GM10266 (cell line): ENCODE measurements at regions not wholly inside any gene's neighbourhood (a gene's known extent, or its start where the extent isn't known, plus 50 kb on each side); places are given as distances from the start of the nearest gene placed in this dataset.

Source experiments
- DNase-seq: peaks from one replicate; pipeline ENCODE4 v3.0.0; 2012; ENCODE audit errors: extremely low spot score
- CTCF ChIP-seq: IDR thresholded peaks from 2 replicates; pipeline ENCODE4 v1.5.1; 2012; ENCODE audit warnings: mild to moderate bottlenecking, low read depth; ENCODE audit not compliant: control insufficient read depth, insufficient read depth; ENCODE audit errors: missing control alignments

DNA sequence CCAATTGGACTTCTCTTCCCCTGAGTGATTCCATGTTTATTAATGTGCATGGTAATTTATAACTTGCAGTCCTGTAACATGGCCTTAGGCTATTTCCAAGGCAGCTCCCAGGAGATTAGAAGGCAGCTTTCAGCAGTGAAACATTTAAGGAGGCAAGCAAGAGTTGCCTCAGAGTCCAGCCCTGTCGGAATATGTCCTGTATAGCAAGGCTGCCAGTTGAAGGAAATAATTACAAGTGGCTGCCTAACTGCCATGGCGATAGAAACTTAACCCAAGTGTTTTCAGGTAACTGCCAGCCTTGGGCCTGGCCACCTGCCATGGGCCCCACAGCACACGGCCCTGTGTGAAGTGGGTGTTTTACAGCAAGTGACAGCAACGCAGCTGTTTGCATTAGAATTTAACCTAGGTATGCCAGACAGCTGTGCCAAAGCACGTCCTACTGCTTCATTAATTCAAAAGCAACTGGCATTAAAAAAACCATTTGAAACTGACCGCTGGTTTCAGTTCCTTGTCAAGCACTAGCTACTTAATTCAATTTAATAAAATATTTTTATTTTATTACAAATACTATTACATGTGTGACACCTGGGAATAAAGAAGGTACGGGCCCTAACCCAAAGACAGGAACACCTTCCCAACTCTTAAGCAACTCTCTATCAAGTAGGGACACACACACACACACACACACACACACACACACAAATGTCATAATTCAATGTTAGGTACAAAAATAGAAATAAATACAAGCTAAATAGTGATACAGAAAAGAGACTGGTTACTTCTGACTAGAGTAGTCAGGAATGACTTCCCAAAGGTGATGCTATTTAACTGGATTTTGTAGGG lies 151.8 kb upstream of the HEY2 start:
- DNase-seq: no peak
- TF ChIP-seq CTCF: no peak

DNA sequence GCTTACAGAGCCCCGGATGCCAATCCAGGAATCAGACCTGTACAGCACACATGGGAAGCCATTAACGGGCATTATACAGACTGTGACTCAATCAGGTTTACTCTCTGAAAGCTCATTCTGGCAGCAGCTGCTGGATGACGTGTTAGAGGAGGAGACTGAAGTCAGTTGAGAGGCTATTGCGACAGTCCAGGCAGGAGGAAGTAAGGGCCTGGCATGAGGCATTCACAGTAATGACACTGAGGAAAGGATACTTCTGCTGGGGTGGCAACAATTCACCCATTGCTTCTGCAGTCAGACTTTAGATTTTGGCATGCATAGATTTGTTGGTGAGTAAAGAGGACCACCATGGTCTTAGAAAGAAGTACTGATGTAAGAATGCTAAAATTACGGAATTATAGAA lies 151.0 kb upstream of the HEY2 start:
- no peak for DNase-seq
- TF ChIP-seq CTCF: no peak

DNA sequence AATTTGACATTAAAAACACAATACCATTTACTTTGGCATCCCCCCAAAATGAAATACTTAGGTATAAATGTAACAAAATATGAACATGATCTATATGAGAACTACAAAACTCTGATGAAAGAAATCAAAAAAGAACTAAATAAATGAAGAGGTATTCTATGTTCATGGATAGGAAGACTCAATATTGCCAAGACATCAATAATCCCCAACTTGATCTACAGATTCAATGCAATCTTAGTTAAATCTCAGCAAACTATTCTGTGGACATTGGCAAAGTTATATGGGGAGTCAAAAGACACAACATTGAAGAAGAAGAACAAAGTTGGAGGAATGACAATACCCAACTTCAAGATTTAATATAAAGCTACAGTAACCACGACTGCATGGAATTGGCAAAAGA lies 145.2 kb upstream of the HEY2 start:
- no peak for TF ChIP-seq CTCF
- DNase-seq: no peak

DNA sequence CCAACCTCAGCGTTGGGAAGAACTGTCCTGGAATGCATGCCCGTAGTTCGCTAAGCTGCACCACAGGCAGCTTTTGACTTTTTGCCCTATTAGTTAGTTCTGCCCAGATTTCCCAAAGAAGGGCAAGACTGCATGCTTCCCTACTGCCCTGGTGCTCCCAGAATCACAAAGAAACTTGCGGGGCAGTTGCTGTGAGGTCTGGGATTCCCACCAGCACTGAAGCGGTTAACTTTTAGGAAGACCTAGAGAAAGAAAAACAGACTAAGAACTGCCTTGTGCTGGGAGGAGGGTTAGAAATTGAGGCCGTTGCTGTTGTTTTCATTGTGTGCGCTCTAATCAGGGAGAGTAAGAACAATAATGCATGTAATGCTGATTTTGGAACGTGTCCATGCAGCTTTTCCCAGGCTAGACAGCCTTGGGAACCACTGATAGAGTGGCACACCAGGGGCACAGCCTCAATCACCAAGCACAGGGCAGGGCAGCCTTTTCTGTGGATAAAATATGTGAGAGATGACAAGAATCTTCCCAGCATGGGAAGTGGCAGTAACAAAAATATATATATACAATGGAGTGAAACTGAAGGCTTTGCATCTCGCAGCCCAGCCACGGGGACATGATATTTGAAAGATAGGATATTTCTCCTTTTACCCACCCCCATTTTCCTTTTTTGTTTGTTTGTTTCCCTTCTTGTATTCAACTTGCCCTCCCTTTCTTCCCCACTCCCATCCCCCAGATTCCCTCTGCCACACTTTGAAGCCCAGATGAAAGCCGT lies 137.7 kb upstream of the HEY2 start:
- DNase-seq: no peak
- TF ChIP-seq CTCF: no peak

- no peak for DNase-seq
- TF ChIP-seq CTCF: no peak
Measured at GRCh38 chr6:125612345-125612846, 137.0 kb upstream of the HEY2 start.

DNA sequence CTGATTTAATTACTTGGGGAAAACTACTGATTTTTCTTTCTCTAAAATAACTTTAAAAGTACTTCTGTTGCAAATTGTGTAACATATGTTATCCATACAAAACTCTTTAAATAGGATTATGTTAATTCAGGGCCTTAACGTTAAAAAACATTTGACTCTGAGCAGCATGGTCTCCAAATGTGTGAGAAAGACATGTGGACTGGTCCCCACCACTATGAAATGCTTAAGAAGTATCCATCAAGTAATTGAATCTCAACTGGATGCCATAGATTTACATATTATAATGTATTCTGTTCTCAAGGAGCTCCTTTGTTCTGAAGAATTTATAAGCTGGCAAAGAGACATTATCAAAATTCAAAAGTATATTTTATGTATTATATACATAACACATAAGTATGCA lies 130.8 kb upstream of the HEY2 start:
- DNase-seq: no peak
- no peak for TF ChIP-seq CTCF

- TF ChIP-seq CTCF: no peak
- no peak for DNase-seq
Measured at GRCh38 chr6:125623085-125623484, 126.3 kb upstream of the HEY2 start.
